ENCODE measurements at regions not wholly inside any gene's neighbourhood (a gene's known extent, or its start where the extent isn't known, plus 50 kb on each side); places are given as distances from the start of the nearest gene placed in this dataset.

- DNase-seq (ENCODE audit: low spot score), result no peak
Observed at GRCh38 chr14:101215927-101216326, 312.4 kb upstream of the RTL1 start.

- no peak for DNase-seq (ENCODE audit: low spot score)
Observed at GRCh38 chr14:101216366-101217079, 313.0 kb upstream of the RTL1 start.

GRCh38 chr14:101217080-101217463 is 313.6 kb upstream of the RTL1 start:
- DNase-seq (ENCODE audit: low spot score), result no peak

GRCh38 chr14:101217616-101218371 is 314.3 kb upstream of the RTL1 start:
- DNase-seq (ENCODE audit: low spot score), result no peak

- DNase-seq (ENCODE audit: low spot score), result no peak
Observed at GRCh38 chr14:101219896-101220703, 316.6 kb upstream of the RTL1 start.

- DNase-seq (ENCODE audit: low spot score), result no peak
Observed at GRCh38 chr14:101220921-101221510, 317.5 kb upstream of the RTL1 start.

- DNase-seq (ENCODE audit: low spot score), result no peak
Observed at GRCh38 chr14:101221549-101222160, 318.1 kb upstream of the RTL1 start.

GRCh38 chr14:101222362-101223070 is 319.0 kb upstream of the RTL1 start:
- no peak for DNase-seq (ENCODE audit: low spot score)

- DNase-seq (ENCODE audit: low spot score), result no peak
Observed at GRCh38 chr14:101223127-101223526, 319.6 kb upstream of the RTL1 start.

GRCh38 chr14:101223561-101224162 is 320.1 kb upstream of the RTL1 start:
- no peak for DNase-seq (ENCODE audit: low spot score)

- DNase-seq (ENCODE audit: low spot score), result no peak
Observed at GRCh38 chr14:101224356-101225156, 321.0 kb upstream of the RTL1 start.

- no peak for DNase-seq (ENCODE audit: low spot score)
Observed at GRCh38 chr14:101225157-101226152, 321.9 kb upstream of the RTL1 start.

- no peak for DNase-seq (ENCODE audit: low spot score)
Observed at GRCh38 chr14:101226265-101226602, 322.7 kb upstream of the RTL1 start.

GRCh38 chr14:101226603-101227425 is 323.3 kb upstream of the RTL1 start:
- DNase-seq (ENCODE audit: low spot score), result no peak

GRCh38 chr14:101227611-101228594 is 324.4 kb upstream of the RTL1 start:
- DNase-seq (ENCODE audit: low spot score), result no peak

GRCh38 chr14:101228949-101229541 is 325.5 kb upstream of the RTL1 start:
- no peak for DNase-seq (ENCODE audit: low spot score)

All from LoVo (cell line).